ENCODE measurements at regions not wholly inside any gene's neighbourhood (a gene's known extent, or its start where the extent isn't known, plus 50 kb on each side); places are given as distances from the start of the nearest gene placed in this dataset.

GRCh38 chr9:124188331-124189110 lies 69.2 kb upstream of the NEK6 start:
- Histone ChIP-seq H3K4me1 (ENCODE audit: control insufficient read depth, insufficient read depth, low read length) (peaks cover 22% of the 10 kb centered on the region), H3K27me3 (ENCODE audit: control insufficient read depth, insufficient read depth, low read length) (peaks cover 3% of the 10 kb centered on the region), H3K36me3 (ENCODE audit: control insufficient read depth, insufficient read depth, low read length) (no peaks in the 10 kb centered on the region), H3K4me3 (ENCODE audit: low read depth, low read length) (no peak overlapping the region), H3K27ac (ENCODE audit: low read depth, low read length) (no peak overlapping the region), H3K9me3 (ENCODE audit: control insufficient read depth, insufficient read depth, low read length) (no peaks in the 10 kb centered on the region)
- 76% methylated on average over 3 of the region's 3 CpGs for WGBS (ENCODE audit: insufficient coverage)
- DNase-seq (ENCODE audit: low read depth in 4 of 6, low spot score in 6 of 6), result no peak

DNA sequence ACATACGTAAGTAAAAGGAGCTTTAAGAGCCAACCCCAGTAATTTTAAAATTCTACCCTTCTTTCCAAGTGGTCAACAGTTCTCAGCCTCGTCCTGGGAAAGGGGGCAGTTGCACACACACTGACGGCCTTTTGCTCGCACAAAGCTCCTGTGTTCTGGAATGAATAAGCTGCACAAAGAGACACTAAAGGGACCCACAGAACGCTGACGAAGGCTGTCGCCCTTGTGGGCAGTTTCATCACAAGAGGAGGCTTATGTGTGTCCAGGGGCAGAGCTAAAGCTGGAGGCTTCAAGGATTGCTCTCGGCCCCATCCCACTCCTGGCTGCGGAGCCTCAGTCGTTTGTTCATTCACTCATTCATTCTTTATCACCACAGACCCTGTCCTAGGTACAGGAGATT lies 67.0 kb upstream of the NEK6 start:
- H3K27me3 ChIP-seq (ENCODE audit: control insufficient read depth, insufficient read depth, low read length), result peaks cover 3% of the 10 kb centered on the region
- H3K36me3 ChIP-seq (ENCODE audit: control insufficient read depth, insufficient read depth, low read length), result no peaks in the 10 kb centered on the region
- H3K4me3 ChIP-seq (ENCODE audit: low read depth, low read length), result no peak overlapping the region
- H3K27ac ChIP-seq (ENCODE audit: low read depth, low read length), result peak overlapping the region; percentile 87
- H3K9me3 ChIP-seq (ENCODE audit: control insufficient read depth, insufficient read depth, low read length), result peaks cover 3% of the 10 kb centered on the region
- peak in 5 of 6 donors; percentile 54 to 87 (median 65) for DNase-seq (ENCODE audit: low read depth in 4 of 6, low spot score in 6 of 6)
- WGBS (ENCODE audit: insufficient coverage), result 35% methylated on average over 8 of the region's 10 CpGs
- peaks cover 22% of the 10 kb centered on the region for H3K4me1 ChIP-seq (ENCODE audit: control insufficient read depth, insufficient read depth, low read length)

DNA sequence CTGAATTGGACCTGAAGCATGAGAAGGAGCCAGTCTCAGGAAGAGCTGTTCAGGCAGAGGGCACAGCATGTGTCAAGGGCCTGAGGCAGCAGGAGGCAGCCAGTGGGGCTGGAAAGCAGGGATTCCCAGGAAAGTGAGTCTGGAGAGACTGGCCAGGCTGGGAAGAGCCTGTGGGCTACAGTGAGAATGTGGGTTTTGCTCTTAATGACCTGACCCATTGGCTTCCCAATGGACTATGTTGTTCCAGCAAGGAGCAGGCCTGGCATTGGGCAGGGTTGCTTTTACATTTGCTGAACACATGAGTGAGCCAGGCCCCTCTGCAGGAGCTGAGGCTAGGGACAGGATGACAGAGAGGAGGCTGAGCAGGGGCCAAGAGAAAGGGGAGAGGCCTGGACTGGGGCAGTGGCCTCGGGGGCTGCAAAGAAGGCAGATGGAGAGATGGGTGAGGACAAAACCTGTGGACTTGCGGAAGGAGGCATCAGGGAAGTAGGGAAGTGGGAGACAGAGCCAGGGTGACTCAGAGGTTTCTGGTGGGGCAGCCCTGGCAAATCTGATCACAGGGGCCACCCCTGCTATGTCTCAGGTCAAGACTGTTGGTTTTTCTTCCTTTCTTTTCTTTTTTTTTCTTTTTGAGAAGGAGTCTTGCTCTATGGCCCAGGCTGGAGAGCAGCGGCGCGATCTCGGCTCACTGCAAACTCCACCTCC lies 65.9 kb upstream of the NEK6 start:
- H3K4me1 ChIP-seq (ENCODE audit: control insufficient read depth, insufficient read depth, low read length), result peaks cover 22% of the 10 kb centered on the region
- no peaks in the 10 kb centered on the region for H3K36me3 ChIP-seq (ENCODE audit: control insufficient read depth, insufficient read depth, low read length)
- H3K4me3 ChIP-seq (ENCODE audit: low read depth, low read length), result no peak overlapping the region
- no peak for DNase-seq (ENCODE audit: low read depth in 4 of 6, low spot score in 6 of 6)
- 60% methylated on average over 1 of the region's 6 CpGs for WGBS (ENCODE audit: insufficient coverage)
- peaks cover 3% of the 10 kb centered on the region for H3K27me3 ChIP-seq (ENCODE audit: control insufficient read depth, insufficient read depth, low read length)
- peaks cover 3% of the 10 kb centered on the region for H3K9me3 ChIP-seq (ENCODE audit: control insufficient read depth, insufficient read depth, low read length)
- peak overlapping the region; percentile 87 for H3K27ac ChIP-seq (ENCODE audit: low read depth, low read length)

DNA sequence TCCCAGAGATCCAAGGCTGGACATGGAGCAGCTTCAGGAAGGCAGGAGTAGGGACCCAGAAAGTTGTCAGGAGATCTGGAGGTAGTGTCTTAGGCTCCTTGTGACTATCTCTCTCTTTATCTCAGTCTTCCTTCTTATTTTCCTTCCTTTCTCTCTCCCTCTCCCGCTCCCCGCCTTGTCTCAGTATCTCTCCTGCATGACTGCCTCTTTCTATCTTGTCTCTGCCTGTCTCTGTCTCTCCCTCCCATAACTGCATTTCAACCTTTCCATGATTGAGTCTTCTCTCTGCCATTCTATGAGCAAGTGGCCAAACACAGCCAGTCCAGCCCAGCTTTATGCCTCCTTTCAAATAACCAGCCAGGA lies 61.0 kb upstream of the NEK6 start:
- H3K9me3 ChIP-seq (ENCODE audit: control insufficient read depth, insufficient read depth, low read length), result peaks cover 3% of the 10 kb centered on the region
- H3K4me3 ChIP-seq (ENCODE audit: low read depth, low read length), result no peak overlapping the region
- WGBS (ENCODE audit: insufficient coverage), result 100% methylated on average over 2 of the region's 2 CpGs
- DNase-seq (ENCODE audit: low read depth in 4 of 6, low spot score in 6 of 6), result no peak
- no peaks in the 10 kb centered on the region for H3K36me3 ChIP-seq (ENCODE audit: control insufficient read depth, insufficient read depth, low read length)
- no peak overlapping the region for H3K27ac ChIP-seq (ENCODE audit: low read depth, low read length)
- no peaks in the 10 kb centered on the region for H3K27me3 ChIP-seq (ENCODE audit: control insufficient read depth, insufficient read depth, low read length)
- H3K4me1 ChIP-seq (ENCODE audit: control insufficient read depth, insufficient read depth, low read length), result peaks cover 3% of the 10 kb centered on the region

GRCh38 chr9:124197177-124198095 lies 60.3 kb upstream of the NEK6 start:
- 75% methylated on average over 12 of the region's 14 CpGs for WGBS (ENCODE audit: insufficient coverage)

GRCh38 chr9:124198331-124198730 lies 59.4 kb upstream of the NEK6 start:
- H3K27ac ChIP-seq (ENCODE audit: low read depth, low read length), result no peak overlapping the region
- no peak overlapping the region for H3K4me3 ChIP-seq (ENCODE audit: low read depth, low read length)
- H3K36me3 ChIP-seq (ENCODE audit: control insufficient read depth, insufficient read depth, low read length), result no peaks in the 10 kb centered on the region
- DNase-seq (ENCODE audit: low read depth in 4 of 6, low spot score in 6 of 6), result no peak
- no peaks in the 10 kb centered on the region for H3K27me3 ChIP-seq (ENCODE audit: control insufficient read depth, insufficient read depth, low read length)
- no peaks in the 10 kb centered on the region for H3K4me1 ChIP-seq (ENCODE audit: control insufficient read depth, insufficient read depth, low read length)
- WGBS (ENCODE audit: insufficient coverage), result 96% methylated on average over 2 of the region's 5 CpGs
- peaks cover 3% of the 10 kb centered on the region for H3K9me3 ChIP-seq (ENCODE audit: control insufficient read depth, insufficient read depth, low read length)

More at GRCh38 chr9:124197177-124198095, 60.3 kb upstream of the NEK6 start:
- no peak for DNase-seq (ENCODE audit: low read depth in 4 of 6, low spot score in 6 of 6)
- H3K4me3 ChIP-seq (ENCODE audit: low read depth, low read length), result no peak overlapping the region
- H3K27ac ChIP-seq (ENCODE audit: low read depth, low read length), result no peak overlapping the region
- H3K4me1 ChIP-seq (ENCODE audit: control insufficient read depth, insufficient read depth, low read length), result no peaks in the 10 kb centered on the region
- H3K9me3 ChIP-seq (ENCODE audit: control insufficient read depth, insufficient read depth, low read length), result peaks cover 3% of the 10 kb centered on the region
- no peaks in the 10 kb centered on the region for H3K36me3 ChIP-seq (ENCODE audit: control insufficient read depth, insufficient read depth, low read length)
- no peaks in the 10 kb centered on the region for H3K27me3 ChIP-seq (ENCODE audit: control insufficient read depth, insufficient read depth, low read length)

GRCh38 chr9:124198948-124199347 lies 58.8 kb upstream of the NEK6 start:
- Histone ChIP-seq H3K36me3 (ENCODE audit: control insufficient read depth, insufficient read depth, low read length) (no peaks in the 10 kb centered on the region), H3K27ac (ENCODE audit: low read depth, low read length) (no peak overlapping the region), H3K4me3 (ENCODE audit: low read depth, low read length) (no peak overlapping the region), H3K27me3 (ENCODE audit: control insufficient read depth, insufficient read depth, low read length) (no peaks in the 10 kb centered on the region), H3K4me1 (ENCODE audit: control insufficient read depth, insufficient read depth, low read length) (no peaks in the 10 kb centered on the region), H3K9me3 (ENCODE audit: control insufficient read depth, insufficient read depth, low read length) (peaks cover 3% of the 10 kb centered on the region)
- DNase-seq (ENCODE audit: low read depth in 4 of 6, low spot score in 6 of 6), result no peak
- 89% methylated on average over 3 of the region's 4 CpGs for WGBS (ENCODE audit: insufficient coverage)

DNA sequence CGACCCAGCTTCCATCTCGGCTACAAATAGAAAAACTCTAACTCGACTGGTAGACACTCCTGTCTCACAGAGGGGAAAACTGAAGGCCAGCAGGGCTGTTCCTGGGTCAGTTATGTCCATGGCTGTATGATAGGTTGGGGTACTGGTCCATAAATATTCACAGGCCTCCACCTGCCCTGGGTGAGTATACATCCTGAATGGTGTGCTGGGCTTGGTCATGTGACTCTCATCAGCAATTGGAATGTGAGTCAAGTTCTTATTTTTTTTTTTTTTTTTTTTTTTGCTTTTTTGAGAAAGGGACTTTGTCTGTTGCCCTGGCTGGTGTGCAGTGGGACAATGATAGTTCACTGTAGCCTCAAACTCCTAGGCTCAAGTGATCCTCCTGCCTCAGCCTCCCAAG lies 58.3 kb upstream of the NEK6 start:
- Histone ChIP-seq H3K4me3 (ENCODE audit: low read depth, low read length) (no peak overlapping the region), H3K9me3 (ENCODE audit: control insufficient read depth, insufficient read depth, low read length) (peaks cover 3% of the 10 kb centered on the region), H3K27ac (ENCODE audit: low read depth, low read length) (no peak overlapping the region), H3K4me1 (ENCODE audit: control insufficient read depth, insufficient read depth, low read length) (no peaks in the 10 kb centered on the region), H3K27me3 (ENCODE audit: control insufficient read depth, insufficient read depth, low read length) (no peaks in the 10 kb centered on the region), H3K36me3 (ENCODE audit: control insufficient read depth, insufficient read depth, low read length) (no peaks in the 10 kb centered on the region)
- no peak for DNase-seq (ENCODE audit: low read depth in 4 of 6, low spot score in 6 of 6)
- no CpG with 5 or more reads among the region's 3 CpGs for WGBS (ENCODE audit: insufficient coverage)

GRCh38 chr9:124202447-124202971 lies 55.2 kb upstream of the NEK6 start:
- Histone ChIP-seq H3K27me3 (ENCODE audit: control insufficient read depth, insufficient read depth, low read length) (no peaks in the 10 kb centered on the region), H3K36me3 (ENCODE audit: control insufficient read depth, insufficient read depth, low read length) (no peaks in the 10 kb centered on the region), H3K27ac (ENCODE audit: low read depth, low read length) (no peak overlapping the region), H3K4me1 (ENCODE audit: control insufficient read depth, insufficient read depth, low read length) (no peaks in the 10 kb centered on the region), H3K4me3 (ENCODE audit: low read depth, low read length) (no peak overlapping the region), H3K9me3 (ENCODE audit: control insufficient read depth, insufficient read depth, low read length) (no peaks in the 10 kb centered on the region)
- WGBS (ENCODE audit: insufficient coverage), result 79% methylated on average over 4 of the region's 5 CpGs
- DNase-seq (ENCODE audit: low read depth in 4 of 6, low spot score in 6 of 6), result no peak

Data from spinal cord (tissue), 9 donors.